IMR-90 (cell line): ENCODE measurements at regions not wholly inside any gene's neighbourhood (a gene's known extent, or its start where the extent isn't known, plus 50 kb on each side); places are given as distances from the start of the nearest gene placed in this dataset.

Experiments
- ATAC-seq: fragments of 200-7000 bp; cut with Tn5 transposase; 2 replicates; pipeline ENCODE4 v1.9.1; 2020; ENCODE audit warnings: low read depth, mild to moderate bottlenecking, moderate library complexity
- BruUV-seq: library from RNA; stranded (reverse); fragments of 400-500 nt; replicated peaks from 2 replicates; lab custom pipeline; 2021; lab: Mats Ljungman, UMichigan
- CTCF ChIA-PET: fragments of 300-600 bp; formaldehyde crosslinking; extraction: SDS; loops from one replicate; lab custom pipeline; 2021; ENCODE audit warnings: antibody characterized with exemption; lab: Yijun Ruan, JAX
- POLR2A ChIA-PET: fragments of 300-600 bp; sonication (Branson Sonifier 250); formaldehyde crosslinking; loops from one replicate; lab custom pipeline; 2022; ENCODE audit warnings: antibody characterized with exemption; ENCODE audit not compliant: unreplicated experiment; lab: Charles Lee
- DNase-seq: peaks from one replicate; pipeline ENCODE4 v3.0.0; 2013
- H2AFZ ChIP-seq: replicated peaks from 2 replicates; pipeline ENCODE3; 2013; ENCODE audit warnings: low read length, mild to moderate bottlenecking; ENCODE audit not compliant: poor library complexity
- H2AK5ac ChIP-seq: 2 replicates; pipeline ENCODE4 v1.6.1; 2013; ENCODE audit warnings: low read depth, low read length, inconsistent platforms
- H2AK9ac ChIP-seq: replicated peaks from 2 replicates; pipeline ENCODE3; 2013; ENCODE audit warnings: mild to moderate bottlenecking, low read depth, low read length, moderate library complexity; ENCODE audit not compliant: poor library complexity
- H2BK120ac ChIP-seq: 2 replicates; pipeline ENCODE4 v1.6.1; 2013; ENCODE audit warnings: low read depth, low read length, inconsistent platforms
- H2BK15ac ChIP-seq: 3 replicates; pipeline ENCODE4 v1.6.1; 2013; ENCODE audit warnings: low read depth, low read length, inconsistent platforms
- H2BK20ac ChIP-seq: 2 replicates; pipeline ENCODE4 v1.6.1; 2013; ENCODE audit warnings: low read depth, mild to moderate bottlenecking, inconsistent platforms, low read length, moderate library complexity
- H2BK5ac ChIP-seq: 2 replicates; pipeline ENCODE4 v1.6.1; 2013; ENCODE audit warnings: mild to moderate bottlenecking, low read depth, low read length, inconsistent platforms; ENCODE audit not compliant: poor library complexity, severe bottlenecking
- H3K14ac ChIP-seq: replicated peaks from 2 replicates; pipeline ENCODE4 v1.6.1; 2013; ENCODE audit warnings: low read depth, low read length, inconsistent platforms
- H3K18ac ChIP-seq: 2 replicates; pipeline ENCODE4 v1.6.1; 2013; ENCODE audit warnings: low read depth, low read length, control low read depth
- H3K23ac ChIP-seq: 2 replicates; pipeline ENCODE4 v1.6.1; 2013; ENCODE audit warnings: low read depth, low read length, inconsistent platforms
- H3K27ac ChIP-seq: 2 replicates; pipeline ENCODE4 v1.5.1; 2013; ENCODE audit warnings: mild to moderate bottlenecking, control low read depth, low read length; ENCODE audit not compliant: insufficient read depth
- H3K27me3 ChIP-seq: 2 replicates; pipeline ENCODE4 v1.6.1; 2013; ENCODE audit warnings: low read length; ENCODE audit not compliant: control insufficient read depth, insufficient read depth
- H3K36me3 ChIP-seq: 2 replicates; pipeline ENCODE4 v1.6.1; 2013; ENCODE audit warnings: low read length, mixed read lengths; ENCODE audit not compliant: control insufficient read depth, insufficient read depth
- H3K4ac ChIP-seq: 2 replicates; pipeline ENCODE4 v1.6.1; 2013; ENCODE audit warnings: low read depth, low read length, inconsistent platforms
- H3K4me1 ChIP-seq: 2 replicates; pipeline ENCODE4 v1.6.1; 2013; ENCODE audit warnings: low read length, mixed read lengths; ENCODE audit not compliant: control insufficient read depth, insufficient read depth
- H3K4me2 ChIP-seq: 2 replicates; pipeline ENCODE4 v1.6.1; 2013; ENCODE audit warnings: low read depth, mild to moderate bottlenecking, control low read depth, low read length, moderate library complexity
- H3K4me3 ChIP-seq: 2 replicates; pipeline ENCODE4 v1.5.1; 2013; ENCODE audit warnings: low read depth, mild to moderate bottlenecking, control low read depth, low read length, moderate library complexity; ENCODE audit not compliant: insufficient read depth
- H3K56ac ChIP-seq: 2 replicates; pipeline ENCODE4 v1.6.1; 2013; ENCODE audit warnings: low read length, inconsistent platforms; ENCODE audit not compliant: insufficient read depth; ENCODE audit errors: extremely low read depth
- H3K79me1 ChIP-seq, 2 experiments: 2 replicates each; pipeline ENCODE4 v1.6.1; 2013; ENCODE audit warnings: low read length in 2 of 2, inconsistent platforms in 1 of 2, low read depth in 1 of 2
- H3K9ac ChIP-seq: 2 replicates; pipeline ENCODE4 v1.6.1; 2013; ENCODE audit warnings: low read depth, low read length, control low read depth
- H3K9me1 ChIP-seq: 2 replicates; pipeline ENCODE4 v1.6.1; 2013; ENCODE audit warnings: low read length, inconsistent platforms; ENCODE audit not compliant: insufficient read depth
- H3K9me3 ChIP-seq: 2 replicates; pipeline ENCODE4 v1.6.1; 2013; ENCODE audit warnings: low read length; ENCODE audit not compliant: control insufficient read depth, insufficient read depth
- H4K20me1 ChIP-seq: 2 replicates; pipeline ENCODE4 v1.6.1; 2013; ENCODE audit warnings: low read length, inconsistent platforms; ENCODE audit not compliant: insufficient read depth
- H4K5ac ChIP-seq: 2 replicates; pipeline ENCODE4 v1.6.1; 2013; ENCODE audit warnings: mild to moderate bottlenecking, low read depth, low read length, control low read depth
- H4K8ac ChIP-seq, 2 experiments: 2 replicates each; pipeline ENCODE4 v1.6.1; 2013; ENCODE audit warnings: low read depth in 2 of 2, low read length in 2 of 2, control low read depth in 1 of 2, inconsistent platforms in 1 of 2
- H4K91ac ChIP-seq: 2 replicates; pipeline ENCODE4 v1.6.1; 2013; ENCODE audit warnings: low read depth, low read length, inconsistent platforms; ENCODE audit not compliant: insufficient read depth
- BHLHE40 ChIP-seq: fragments of 150-350 bp; IDR thresholded peaks from 2 replicates; pipeline ENCODE4 v1.6.1; 2016; ENCODE audit warnings: mild to moderate bottlenecking, low read depth, low read length
- CEBPB ChIP-seq: IDR thresholded peaks from 2 replicates; pipeline ENCODE4 v1.6.1; 2012; ENCODE audit warnings: low read depth, low read length, improper control_type of control experiment
- CHD1 ChIP-seq: IDR thresholded peaks from 2 replicates; pipeline ENCODE4 v1.6.1; 2012; ENCODE audit warnings: low read depth, low read length, improper control_type of control experiment
- MAFK ChIP-seq: IDR thresholded peaks from 2 replicates; pipeline ENCODE4 v1.6.1; 2012; ENCODE audit warnings: low read depth, low read length, improper control_type of control experiment
- MAZ ChIP-seq: IDR thresholded peaks from 2 replicates; pipeline ENCODE4 v1.6.1; 2012; ENCODE audit warnings: low read depth, mild to moderate bottlenecking, low read length, improper control_type of control experiment, moderate library complexity, borderline replicate concordance
- NFE2L2 ChIP-seq: fragments of 150-350 bp; IDR thresholded peaks from 2 replicates; pipeline ENCODE4 v1.6.1; 2016; ENCODE audit warnings: low read depth, mild to moderate bottlenecking, low read length
- POLR2A ChIP-seq: IDR thresholded peaks from 2 replicates; pipeline ENCODE4 v1.6.1; 2012; ENCODE audit warnings: mild to moderate bottlenecking, low read depth, low read length
- RFX5 ChIP-seq: IDR thresholded peaks from 2 replicates; pipeline ENCODE4 v1.8.0; 2012; ENCODE audit warnings: low read depth, mild to moderate bottlenecking, low read length, moderate library complexity
- WGBS, 2 experiments: methylation state at CpG; one replicate each; pipeline versions ENCODE4 v1.1.5 to v1.1.7; 2013; ENCODE audit warnings: missing lambda C conversion rate in 2 of 2; ENCODE audit not compliant: insufficient read length in 1 of 2; ENCODE audit errors: extremely low coverage in 2 of 2; 5-methylcytosine and 5-hydroxymethylcytosine counted together
- dilution Hi-C: fragments of 300-500 bp; cut with HindIII; formaldehyde crosslinking; loops from one replicate; pipeline ENCODE4 v1.14.3; 2018; ENCODE audit warnings: low sequenced_read_pairs; ENCODE audit not compliant: unreplicated experiment
- in situ Hi-C: fragments of 300-500 bp; cut with MboI; formaldehyde crosslinking; loops from 3 replicates; pipeline ENCODE4 v1.14.3; 2019; ENCODE audit warnings: low sequenced_read_pairs, inconsistent platforms, mixed read lengths
- intact Hi-C: fragments of 100-400 bp; cut with micrococcal nuclease; formaldehyde crosslinking; loops from 2 replicates; pipeline ENCODE4 v1.10.0; 2022
- TF ChIP-seq, protein P1 (sequence below): fragments of 150-350 bp; IDR thresholded peaks from 2 replicates; pipeline ENCODE4 v1.6.1; 2016; ENCODE audit warnings: low read depth, mild to moderate bottlenecking, low read length, moderate library complexity, borderline replicate concordance
- TF ChIP-seq, protein P2 (sequence below): fragments of 150-350 bp; IDR thresholded peaks from 2 replicates; pipeline ENCODE4 v1.6.1; 2017; ENCODE audit warnings: mild to moderate bottlenecking, antibody characterized with exemption, low read length, low read depth

DNA sequence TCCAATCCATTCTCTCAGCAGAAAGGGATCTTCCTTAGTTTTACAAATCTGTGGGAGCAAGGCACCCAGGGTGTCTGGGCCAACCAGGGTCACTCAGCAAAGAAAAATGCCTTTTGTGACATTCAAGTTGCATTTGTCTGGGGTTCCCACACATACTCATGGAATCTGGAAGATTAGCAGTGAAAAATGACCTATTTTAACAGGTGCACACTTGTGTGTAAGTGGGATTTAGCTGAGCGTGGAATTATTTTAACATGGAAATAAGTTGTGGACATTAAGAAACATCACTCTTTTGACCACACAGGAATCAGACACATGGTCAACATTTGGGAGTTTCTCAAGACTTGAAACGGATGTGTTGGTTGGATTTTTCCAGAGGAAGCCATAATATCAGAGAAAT is 234.9 kb downstream of the OPA1 start:
- no peaks in the 10 kb centered on the region for H3K9me3 ChIP-seq
- H3K9me1 ChIP-seq, result no peaks in the 10 kb centered on the region
- H3K9ac ChIP-seq, result no peak overlapping the region
- no peak overlapping the region for H3K4ac ChIP-seq
- no peak overlapping the region for H3K23ac ChIP-seq
- H3K18ac ChIP-seq, result no peak overlapping the region
- H4K8ac ChIP-seq, result no peak overlapping the region
- ATAC-seq (no peak), DNase-seq (no peak)
- H3K27ac ChIP-seq, result no peak overlapping the region
- H3K79me1 ChIP-seq, result no peaks in the 10 kb centered on the region
- no peak overlapping the region for H4K5ac ChIP-seq
- no CpG with 5 or more reads among the region's 2 CpGs for WGBS, 2 experiments
- H2AK5ac ChIP-seq, result no peak overlapping the region
- BruUV-seq, result no TSS peak
- no peak overlapping the region for H4K91ac ChIP-seq
- H3K27me3 ChIP-seq, result peaks cover 24% of the 10 kb centered on the region
- CTCF ChIA-PET, result no interaction called here
- no peak overlapping the region for H2BK5ac ChIP-seq
- H4K20me1 ChIP-seq, result no peaks in the 10 kb centered on the region
- no peak overlapping the region for H3K56ac ChIP-seq
- TF ChIP-seq POLR2A (no peak), BHLHE40 (no peak), MAFK (no peak), MAZ (no peak), RFX5 (no peak), CEBPB (no peak), CHD1 (no peak), NFE2L2 (no peak)
- TF ChIP-seq, protein P1, sequence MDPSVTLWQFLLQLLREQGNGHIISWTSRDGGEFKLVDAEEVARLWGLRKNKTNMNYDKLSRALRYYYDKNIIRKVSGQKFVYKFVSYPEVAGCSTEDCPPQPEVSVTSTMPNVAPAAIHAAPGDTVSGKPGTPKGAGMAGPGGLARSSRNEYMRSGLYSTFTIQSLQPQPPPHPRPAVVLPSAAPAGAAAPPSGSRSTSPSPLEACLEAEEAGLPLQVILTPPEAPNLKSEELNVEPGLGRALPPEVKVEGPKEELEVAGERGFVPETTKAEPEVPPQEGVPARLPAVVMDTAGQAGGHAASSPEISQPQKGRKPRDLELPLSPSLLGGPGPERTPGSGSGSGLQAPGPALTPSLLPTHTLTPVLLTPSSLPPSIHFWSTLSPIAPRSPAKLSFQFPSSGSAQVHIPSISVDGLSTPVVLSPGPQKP, result no peak
- TF ChIP-seq, protein P2, sequence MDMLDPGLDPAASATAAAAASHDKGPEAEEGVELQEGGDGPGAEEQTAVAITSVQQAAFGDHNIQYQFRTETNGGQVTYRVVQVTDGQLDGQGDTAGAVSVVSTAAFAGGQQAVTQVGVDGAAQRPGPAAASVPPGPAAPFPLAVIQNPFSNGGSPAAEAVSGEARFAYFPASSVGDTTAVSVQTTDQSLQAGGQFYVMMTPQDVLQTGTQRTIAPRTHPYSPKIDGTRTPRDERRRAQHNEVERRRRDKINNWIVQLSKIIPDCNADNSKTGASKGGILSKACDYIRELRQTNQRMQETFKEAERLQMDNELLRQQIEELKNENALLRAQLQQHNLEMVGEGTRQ, result no peak
- H3K36me3 ChIP-seq, result no peaks in the 10 kb centered on the region
- dilution Hi-C loops (no loop called here), in situ Hi-C loops (no loop called here), intact Hi-C loops (no loop called here)
- H2BK120ac ChIP-seq, result no peak overlapping the region
- no peak overlapping the region for H2AK9ac ChIP-seq
- H3K14ac ChIP-seq, result no peak overlapping the region
- POLR2A ChIA-PET, result no interaction called here
- H3K4me1 ChIP-seq, result no peaks in the 10 kb centered on the region
- no peak overlapping the region for H2AFZ ChIP-seq
- H3K4me2 ChIP-seq, result no peak overlapping the region
- H2BK20ac ChIP-seq, result no peak overlapping the region
- H2BK15ac ChIP-seq, result no peak overlapping the region
- no peak overlapping the region for H3K4me3 ChIP-seq
